WTC11 (cell line): ENCODE measurements at regions not wholly inside any gene's neighbourhood (a gene's known extent, or its start where the extent isn't known, plus 50 kb on each side); places are given as distances from the start of the nearest gene placed in this dataset.

Experiments
- ATAC-seq: fragments of 200-7000 bp; cut with Tn5 transposase; 2 replicates; pipeline ENCODE4 v1.10.0; 2021; ENCODE audit warnings: mild to moderate bottlenecking, moderate library complexity
- CTCF ChIA-PET: fragments of 300-600 bp; sonication (Branson Sonifier 250); formaldehyde crosslinking; loops from one replicate; lab custom pipeline; 2021; ENCODE audit warnings: antibody characterized with exemption; lab: Charles Lee
- POLR2A ChIA-PET: fragments of 350-600 bp; sonication (Branson Sonifier 250); formaldehyde crosslinking; loops from one replicate; lab custom pipeline; 2021; ENCODE audit warnings: antibody characterized with exemption; lab: Charles Lee
- DNase-seq: peaks from one replicate; pipeline ENCODE4 v3.0.0; 2021; ENCODE audit warnings: low spot score
- H3K27ac Mint-ChIP-seq: 2 replicates; pipeline ENCODE4 v1.8.0; 2021; ENCODE audit warnings: mixed read lengths
- H3K27me3 Mint-ChIP-seq: 2 replicates; pipeline ENCODE4 v1.8.0; 2021; ENCODE audit warnings: low read depth, mild to moderate bottlenecking, moderate library complexity, mixed read lengths
- H3K36me3 Mint-ChIP-seq: 2 replicates; pipeline ENCODE4 v1.8.0; 2021; ENCODE audit warnings: mixed read lengths
- H3K4me1 Mint-ChIP-seq: 2 replicates; pipeline ENCODE4 v1.8.0; 2022; ENCODE audit warnings: mixed read lengths
- H3K4me3 Mint-ChIP-seq: 2 replicates; pipeline ENCODE4 v1.8.0; 2021; ENCODE audit warnings: mild to moderate bottlenecking, moderate library complexity, mixed read lengths
- H3K9me3 Mint-ChIP-seq: 2 replicates; pipeline ENCODE4 v1.8.0; 2021; ENCODE audit warnings: mixed read lengths
- ATF2 ChIP-seq: sonication (generic); formaldehyde crosslinking; IDR thresholded peaks from 2 replicates; pipeline ENCODE4 v1.8.1; 2022; ENCODE audit warnings: low read depth, missing genetic modification reagents, borderline replicate concordance
- CDX4 ChIP-seq: fragments of 250-450 bp; sonication (Bioruptor Pico); IDR thresholded peaks from 2 replicates; pipeline ENCODE4 v1.9.0; 2021; ENCODE audit warnings: moderate library complexity, mild to moderate bottlenecking, inconsistent platforms, borderline replicate concordance
- E2F5 ChIP-seq: sonication (generic); formaldehyde crosslinking; IDR thresholded peaks from 2 replicates; pipeline ENCODE4 v1.8.1; 2022; ENCODE audit warnings: mild to moderate bottlenecking, moderate library complexity, missing genetic modification reagents
- ESRRA ChIP-seq: sonication (generic); formaldehyde crosslinking; IDR thresholded peaks from 2 replicates; pipeline ENCODE4 v1.8.1; 2022; ENCODE audit warnings: mild to moderate bottlenecking, missing genetic modification reagents, borderline replicate concordance
- FOXJ3 ChIP-seq: sonication (generic); formaldehyde crosslinking; IDR thresholded peaks from 2 replicates; pipeline ENCODE4 v1.9.0; 2021; ENCODE audit warnings: missing genetic modification reagents, mild to moderate bottlenecking, borderline replicate concordance
- FOXP4 ChIP-seq: sonication (generic); formaldehyde crosslinking; IDR thresholded peaks from 2 replicates; pipeline ENCODE4 v1.8.0; 2022; ENCODE audit warnings: mild to moderate bottlenecking, missing genetic modification reagents
- IRF1 ChIP-seq: sonication (generic); formaldehyde crosslinking; IDR thresholded peaks from 2 replicates; pipeline ENCODE4 v1.8.0; 2023; ENCODE audit warnings: missing genetic modification reagents
- NFATC4 ChIP-seq: fragments of 250-450 bp; sonication (Bioruptor Pico); IDR thresholded peaks from 2 replicates; pipeline ENCODE4 v1.9.0; 2021; ENCODE audit warnings: mild to moderate bottlenecking
- NFYB ChIP-seq: sonication (generic); formaldehyde crosslinking; conservative IDR thresholded peaks from 2 replicates; pipeline ENCODE4 v1.8.0; 2022; ENCODE audit warnings: low read depth, missing genetic modification reagents
- NR2C2 ChIP-seq: sonication (generic); formaldehyde crosslinking; IDR thresholded peaks from 2 replicates; pipeline ENCODE4 v1.8.0; 2022; ENCODE audit warnings: mild to moderate bottlenecking, missing genetic modification reagents
- OVOL2 ChIP-seq: fragments of 250-450 bp; sonication (Bioruptor Pico); IDR thresholded peaks from 2 replicates; pipeline ENCODE4 v1.9.0; 2021; ENCODE audit warnings: mild to moderate bottlenecking, borderline replicate concordance
- PRDM15 ChIP-seq: sonication (generic); formaldehyde crosslinking; IDR thresholded peaks from 2 replicates; pipeline ENCODE4 v1.8.0; 2022; ENCODE audit warnings: missing genetic modification reagents
- RORB ChIP-seq: fragments of 250-450 bp; sonication (Bioruptor Pico); IDR thresholded peaks from 2 replicates; pipeline ENCODE4 v1.9.0; 2021; ENCODE audit warnings: mild to moderate bottlenecking
- SP1 ChIP-seq: sonication (generic); formaldehyde crosslinking; conservative IDR thresholded peaks from 2 replicates; pipeline ENCODE4 v1.8.1; 2022; ENCODE audit warnings: missing genetic modification reagents
- TP53 ChIP-seq: sonication (generic); formaldehyde crosslinking; IDR thresholded peaks from 2 replicates; pipeline ENCODE4 v1.8.1; 2023; ENCODE audit warnings: mild to moderate bottlenecking, missing genetic modification reagents
- ZBTB43 ChIP-seq: sonication (generic); formaldehyde crosslinking; IDR thresholded peaks from 2 replicates; pipeline ENCODE4 v1.8.1; 2023; ENCODE audit warnings: mild to moderate bottlenecking, missing genetic modification reagents
- ZNF219 ChIP-seq: sonication (generic); formaldehyde crosslinking; IDR thresholded peaks from 2 replicates; pipeline ENCODE4 v1.8.0; 2023; ENCODE audit warnings: missing genetic modification reagents, mild to moderate bottlenecking, borderline replicate concordance
- ZNF423 ChIP-seq: fragments of 250-450 bp; sonication (Bioruptor Pico); IDR thresholded peaks from 2 replicates; pipeline ENCODE4 v2.1.2; 2022; ENCODE audit warnings: mild to moderate bottlenecking, moderate library complexity
- ZNF425 ChIP-seq: fragments of 250-450 bp; sonication (Bioruptor Pico); conservative IDR thresholded peaks from 2 replicates; pipeline ENCODE4 v1.9.0; 2021; ENCODE audit warnings: mild to moderate bottlenecking
- ZNF512 ChIP-seq: sonication (generic); formaldehyde crosslinking; IDR thresholded peaks from 2 replicates; pipeline ENCODE4 v1.8.1; 2022; ENCODE audit warnings: missing genetic modification reagents, borderline replicate concordance

GRCh38 chr10:9036711-9037204 lies 982.3 kb downstream of the GATA3 start:
- POLR2A ChIA-PET = no interaction called here
- TF ChIP-seq FOXJ3 (CRISPR knock-in tag) = no peak
- TF ChIP-seq TP53 (CRISPR knock-in tag) = no peak
- no peak for TF ChIP-seq E2F5 (CRISPR knock-in tag)
- TF ChIP-seq ESRRA = no peak
- no peak for TF ChIP-seq ZNF425 (CRISPR knock-in tag)
- TF ChIP-seq ZNF219 = no peak
- no peak for TF ChIP-seq IRF1 (CRISPR knock-in tag)
- TF ChIP-seq NFYB (CRISPR knock-in tag) = no peak
- no peak for TF ChIP-seq NR2C2
- TF ChIP-seq OVOL2 (CRISPR knock-in tag) = no peak
- TF ChIP-seq ZNF423 (CRISPR knock-in tag) = no peak
- TF ChIP-seq, all 79 proteins: peak for 0
- DNase-seq (no peak), ATAC-seq (no peak)
- Mint-ChIP-seq H3K4me3 (no peak overlapping the region), H3K27me3 (no peaks in the 10 kb centered on the region), H3K36me3 (no peaks in the 10 kb centered on the region), H3K4me1 (no peaks in the 10 kb centered on the region), H3K9me3 (peaks cover 5% of the 10 kb centered on the region), H3K27ac (no peak overlapping the region)
- CTCF ChIA-PET = no interaction called here

GRCh38 chr10:9038146-9038714 lies 983.7 kb downstream of the GATA3 start:
- Mint-ChIP-seq H3K36me3 (no peaks in the 10 kb centered on the region), H3K27ac (no peak overlapping the region), H3K27me3 (no peaks in the 10 kb centered on the region), H3K4me3 (no peak overlapping the region), H3K9me3 (peaks cover 5% of the 10 kb centered on the region), H3K4me1 (no peaks in the 10 kb centered on the region)
- POLR2A ChIA-PET = no interaction called here
- CTCF ChIA-PET = no interaction called here
- ATAC-seq (no peak), DNase-seq (no peak)
- TF ChIP-seq CDX4 (CRISPR knock-in tag) (no peak), SP1 (no peak), FOXP4 (CRISPR knock-in tag) (no peak), PRDM15 (CRISPR knock-in tag) (no peak), NFATC4 (no peak), ATF2 (CRISPR knock-in tag) (no peak), ZBTB43 (CRISPR knock-in tag) (no peak), RORB (CRISPR knock-in tag) (no peak), ZNF512 (CRISPR knock-in tag) (no peak)
